HG03064 (cell line): ENCODE measurements at regions not wholly inside any gene's neighbourhood (a gene's known extent, or its start where the extent isn't known, plus 50 kb on each side); places are given as distances from the start of the nearest gene placed in this dataset.
"Not testable (repeated sequence)": the region's sequence is repeated elsewhere in the genome, so short reads cannot be mapped to it uniquely, and the experiment has no call there.

Experiments
- ATAC-seq: cut with Tn5 transposase; IDR thresholded peaks from one replicate; pipeline ENCODE4 v1.9.1; 2021; ENCODE audit warnings: low read depth; ENCODE audit not compliant: unreplicated experiment

DNA sequence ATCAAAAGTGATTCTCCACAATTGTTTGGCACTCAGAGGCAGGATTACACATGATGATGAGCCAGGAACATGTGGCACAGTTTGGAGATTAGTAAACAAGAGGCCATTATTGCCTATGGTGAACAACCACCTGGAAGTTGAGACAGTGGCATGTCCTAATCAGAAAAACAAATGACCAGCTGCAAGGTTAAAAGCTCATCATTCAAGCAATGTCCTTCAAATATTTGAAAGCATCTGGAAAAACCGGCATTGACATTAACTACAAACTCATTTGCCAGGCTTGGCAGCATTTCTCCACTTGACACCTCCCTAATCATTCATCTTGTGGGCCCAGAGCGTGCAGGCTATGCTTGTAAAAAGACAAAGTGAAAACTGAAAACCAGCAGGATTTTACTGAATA, 80.6 kb upstream of the MEGF10 start:
- ATAC-seq, result no peak

DNA sequence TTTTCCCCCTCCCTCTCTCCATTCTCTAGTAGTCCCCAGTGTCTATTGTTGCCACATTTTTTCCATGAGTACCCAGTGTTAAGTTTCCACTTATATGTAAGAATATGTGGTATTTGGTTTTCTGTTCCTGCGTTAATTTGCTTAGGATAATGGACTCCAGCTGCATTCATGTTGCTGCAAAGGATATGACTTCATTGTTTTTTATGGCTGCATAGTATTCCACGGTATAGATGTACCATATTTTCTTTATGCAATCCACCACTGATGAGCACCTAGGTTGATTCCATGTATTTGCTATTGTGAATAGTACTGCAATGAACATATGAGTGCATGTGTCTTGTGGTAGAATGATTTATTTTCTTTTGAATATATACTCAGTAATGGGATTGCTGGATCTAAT, 77.4 kb upstream of the MEGF10 start:
- ATAC-seq, result no peak

DNA sequence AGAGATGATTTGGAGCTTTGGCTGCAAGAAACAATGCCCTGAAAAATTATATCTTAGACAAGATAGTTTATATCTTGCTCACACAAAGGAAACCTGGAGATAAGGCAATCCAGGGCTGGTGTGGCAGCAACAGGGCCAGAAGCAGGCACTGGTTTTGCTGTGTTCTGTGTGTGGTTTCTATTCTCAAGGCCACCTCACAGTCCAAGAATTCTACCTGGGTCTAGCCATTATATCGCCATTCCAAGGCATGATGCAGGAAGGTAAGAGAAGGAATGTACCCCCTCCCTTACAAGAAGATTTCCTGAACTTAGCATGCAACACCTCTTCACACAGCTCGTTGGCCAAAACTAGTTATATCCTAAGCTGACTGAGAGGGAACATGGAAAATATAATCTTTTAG, 74.5 kb upstream of the MEGF10 start:
- ATAC-seq, result no peak

GRCh38 chr5:127216898-127217675, 73.5 kb upstream of the MEGF10 start:
- ATAC-seq, result no peak

DNA sequence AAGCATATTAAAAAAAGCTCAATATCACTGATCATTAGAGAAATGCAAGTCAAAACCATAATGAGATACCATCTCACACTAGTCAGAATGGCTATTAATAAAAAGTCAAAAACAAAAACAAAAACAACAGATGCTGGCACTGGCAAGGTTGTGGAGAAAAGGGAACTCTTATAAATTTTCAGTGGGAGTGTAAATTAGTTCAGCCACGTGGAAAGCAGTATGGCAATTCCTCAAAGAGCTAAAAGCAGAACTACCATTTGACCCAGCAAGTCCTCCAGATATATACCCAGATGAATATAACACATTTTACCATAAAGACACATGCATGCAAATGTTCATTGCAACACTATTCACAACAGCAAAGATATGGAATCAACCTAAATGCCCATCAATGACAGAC, 68.7 kb upstream of the MEGF10 start:
- not testable (repeated sequence) for ATAC-seq

DNA sequence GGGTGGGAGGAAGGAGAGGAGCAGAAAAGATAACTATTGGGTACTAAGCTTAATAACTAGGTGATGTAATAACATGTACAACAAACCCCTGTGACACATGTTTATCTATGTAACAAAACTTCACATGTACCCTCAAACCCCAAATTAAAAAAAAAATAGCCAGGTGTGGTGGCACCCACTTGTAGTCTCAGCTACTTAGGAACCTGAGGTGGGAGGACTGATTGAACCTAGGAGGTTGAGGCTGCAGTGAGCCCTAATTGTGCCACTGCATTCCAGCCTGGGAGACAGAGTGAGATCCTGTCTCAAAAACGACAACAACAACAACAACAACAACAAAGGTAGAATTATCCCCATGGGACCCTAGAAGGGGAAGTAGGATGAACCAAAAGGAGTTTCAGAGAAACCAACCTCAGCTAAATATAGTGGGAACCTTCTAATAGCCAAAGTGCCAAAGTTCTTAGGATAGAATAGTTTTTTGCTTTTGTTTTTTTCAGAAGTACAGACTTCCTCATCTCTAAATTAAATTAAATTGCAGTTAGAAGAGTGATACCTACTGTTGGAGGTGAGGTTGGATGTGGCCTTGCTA, 67.9 kb upstream of the MEGF10 start:
- peak; percentile 80 for ATAC-seq

DNA sequence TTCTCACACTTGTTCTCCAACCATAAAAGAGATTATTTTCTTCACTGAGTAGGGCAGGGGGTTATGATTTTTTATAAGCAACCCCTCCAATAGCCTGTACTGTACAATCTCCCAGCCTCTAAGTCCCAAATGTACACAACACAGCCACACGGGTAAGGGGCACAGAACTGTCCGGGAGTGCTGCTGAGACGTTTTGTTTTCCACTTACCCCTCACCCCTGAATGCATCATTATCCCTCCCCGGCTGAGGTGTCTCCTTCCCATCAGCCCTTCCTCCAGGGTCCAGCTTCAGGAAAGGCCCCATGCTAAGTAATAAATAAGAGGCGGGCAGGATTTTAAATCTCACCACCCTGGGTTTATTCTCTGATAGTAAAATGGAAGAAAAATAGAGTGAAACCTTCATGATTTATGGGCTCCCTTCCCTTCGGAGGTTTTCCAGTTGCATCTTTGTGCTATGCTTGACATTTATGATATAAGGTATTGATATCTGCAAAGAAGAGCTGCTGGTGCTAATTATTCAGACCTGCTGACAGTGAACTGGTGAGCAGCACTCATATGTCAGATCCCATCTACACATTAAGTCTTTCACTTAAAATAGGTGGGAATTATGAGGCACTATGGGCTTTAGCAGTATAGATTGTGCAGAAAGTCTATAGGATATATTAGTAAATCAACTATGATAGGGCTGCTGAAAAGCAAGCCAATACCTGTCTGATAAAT, 67.2 kb upstream of the MEGF10 start:
- ATAC-seq, result no peak

DNA sequence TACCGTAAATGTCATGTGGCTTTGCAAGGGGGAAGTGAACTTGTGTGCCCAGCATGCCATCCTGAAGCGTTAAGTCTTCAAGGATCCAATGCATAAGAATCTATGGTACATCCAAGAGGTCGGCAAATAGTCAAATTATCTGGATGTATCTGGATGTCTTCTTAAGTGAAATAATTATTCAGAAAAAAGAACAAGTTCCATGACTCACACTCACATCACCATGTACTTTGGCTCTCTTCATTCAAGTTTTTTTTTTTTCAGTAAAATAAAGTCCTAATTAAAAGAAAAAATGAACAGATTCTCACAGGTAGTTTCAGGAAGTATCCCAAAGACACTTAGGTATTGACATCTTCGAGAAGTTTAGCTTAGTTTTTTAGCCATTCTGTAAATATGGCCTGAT, 62.7 kb upstream of the MEGF10 start:
- ATAC-seq, result no peak

GRCh38 chr5:127228540-127229184, 61.9 kb upstream of the MEGF10 start:
- ATAC-seq, result no peak

GRCh38 chr5:127229185-127229889, 61.3 kb upstream of the MEGF10 start:
- ATAC-seq, result peak; percentile 69

DNA sequence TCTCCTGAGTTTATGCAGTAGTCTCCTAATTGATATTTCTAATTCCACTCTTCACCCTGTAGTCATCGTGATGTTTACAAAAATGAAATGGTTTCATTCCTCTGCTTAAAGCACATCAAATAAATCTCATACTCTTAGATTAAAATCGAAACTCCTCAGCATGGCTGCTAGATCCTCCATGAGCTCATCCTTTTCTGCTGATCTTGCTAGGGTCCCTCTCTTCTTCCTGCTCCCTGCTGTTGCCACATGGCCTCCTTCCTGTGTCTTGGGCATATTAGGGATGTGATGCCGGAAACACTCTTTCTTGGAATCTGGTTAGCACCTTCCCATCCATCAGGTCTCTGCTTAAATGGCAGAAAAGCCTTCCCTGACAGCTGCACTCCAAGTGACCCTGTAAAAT, 59.5 kb upstream of the MEGF10 start:
- no peak for ATAC-seq

DNA sequence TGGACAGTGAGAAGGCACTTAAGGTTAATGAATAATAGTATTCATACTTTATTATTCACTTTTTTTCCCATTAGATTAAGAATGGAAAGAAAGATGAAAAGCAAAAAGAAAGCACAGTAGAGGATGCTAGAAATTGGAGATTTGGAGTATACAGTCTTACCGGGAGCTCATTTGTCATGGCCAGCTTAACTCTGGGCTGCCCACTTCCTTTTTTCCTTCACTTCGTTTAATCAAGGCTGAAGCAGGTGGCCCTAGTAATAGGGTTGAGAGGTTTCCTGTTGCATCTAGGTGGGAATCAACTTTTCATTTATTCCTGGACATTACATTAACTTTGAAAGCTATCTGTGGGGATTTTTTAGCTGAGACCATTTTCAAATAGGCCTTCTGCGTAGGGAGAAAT, 57.0 kb upstream of the MEGF10 start:
- no peak for ATAC-seq

DNA sequence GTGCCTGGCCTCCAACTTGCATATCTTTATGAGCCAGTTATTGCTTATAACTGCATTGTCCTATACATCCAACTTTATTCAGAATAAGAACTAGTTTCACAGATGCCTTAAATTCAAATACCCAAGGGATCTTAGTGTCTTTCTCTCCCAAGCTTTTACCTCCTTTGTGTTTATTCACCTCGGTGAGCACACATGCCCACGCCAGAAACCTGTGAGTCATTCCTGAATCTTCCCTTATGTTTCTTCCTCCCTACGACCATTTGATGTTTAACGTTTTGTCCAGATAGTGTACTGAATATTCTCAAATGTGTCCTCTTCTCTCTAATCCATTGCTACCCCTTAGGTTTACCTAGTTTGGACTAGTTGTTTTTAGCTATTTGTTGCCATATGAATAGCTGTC, 55.5 kb upstream of the MEGF10 start:
- no peak for ATAC-seq

- ATAC-seq, result no peak
These were observed 54.3 kb upstream of the MEGF10 start for GRCh38 chr5:127236254-127236653.
